Neural cell (in vitro differentiated cells): ENCODE measurements at regions not wholly inside any gene's neighbourhood (a gene's known extent, or its start where the extent isn't known, plus 50 kb on each side); places are given as distances from the start of the nearest gene placed in this dataset.

Source experiments
- EP300 ChIP-seq: fragments of 450-650 bp; conservative IDR thresholded peaks from 2 replicates; pipeline ENCODE4 v1.6.1; 2014; ENCODE audit warnings: antibody characterized with exemption, mild to moderate bottlenecking, moderate library complexity; ENCODE audit not compliant: poor library complexity, severe bottlenecking
- EZH2 ChIP-seq: fragments of 200-600, 300-800 bp; shearing (Covaris generic), sonication (generic); IDR thresholded peaks from 2 replicates; pipeline ENCODE4 v1.6.1; 2014; ENCODE audit warnings: antibody characterized with exemption, low read length, borderline replicate concordance, mild to moderate bottlenecking; ENCODE audit not compliant: insufficient read depth, poor library complexity, severe bottlenecking
- POLR2AphosphoS5 ChIP-seq: IDR thresholded peaks from 2 replicates; pipeline ENCODE4 v1.6.1; 2012
- RAD21 ChIP-seq: fragments of 450-650 bp; conservative IDR thresholded peaks from 2 replicates; pipeline ENCODE4 v1.6.1; 2014; ENCODE audit warnings: antibody characterized with exemption, mild to moderate bottlenecking, moderate library complexity
- SMC3 ChIP-seq: fragments of 450-650 bp; conservative IDR thresholded peaks from 2 replicates; pipeline ENCODE4 v1.6.1; 2014; ENCODE audit warnings: antibody characterized with exemption, mild to moderate bottlenecking, moderate library complexity; ENCODE audit not compliant: poor library complexity
- TAF1 ChIP-seq: IDR thresholded peaks from 2 replicates; pipeline ENCODE4 v1.6.1; 2012; ENCODE audit warnings: low read depth
- TF ChIP-seq, protein P1 (sequence below): fragments of 450-650 bp; IDR thresholded peaks from 2 replicates; pipeline ENCODE4 v1.5.1; 2014; ENCODE audit warnings: antibody characterized with exemption, mild to moderate bottlenecking, moderate library complexity; ENCODE audit not compliant: poor library complexity, severe bottlenecking
- TF ChIP-seq, protein P2 (sequence below): IDR thresholded peaks from 2 replicates; pipeline ENCODE4 v1.6.1; 2012; ENCODE audit warnings: borderline replicate concordance

DNA sequence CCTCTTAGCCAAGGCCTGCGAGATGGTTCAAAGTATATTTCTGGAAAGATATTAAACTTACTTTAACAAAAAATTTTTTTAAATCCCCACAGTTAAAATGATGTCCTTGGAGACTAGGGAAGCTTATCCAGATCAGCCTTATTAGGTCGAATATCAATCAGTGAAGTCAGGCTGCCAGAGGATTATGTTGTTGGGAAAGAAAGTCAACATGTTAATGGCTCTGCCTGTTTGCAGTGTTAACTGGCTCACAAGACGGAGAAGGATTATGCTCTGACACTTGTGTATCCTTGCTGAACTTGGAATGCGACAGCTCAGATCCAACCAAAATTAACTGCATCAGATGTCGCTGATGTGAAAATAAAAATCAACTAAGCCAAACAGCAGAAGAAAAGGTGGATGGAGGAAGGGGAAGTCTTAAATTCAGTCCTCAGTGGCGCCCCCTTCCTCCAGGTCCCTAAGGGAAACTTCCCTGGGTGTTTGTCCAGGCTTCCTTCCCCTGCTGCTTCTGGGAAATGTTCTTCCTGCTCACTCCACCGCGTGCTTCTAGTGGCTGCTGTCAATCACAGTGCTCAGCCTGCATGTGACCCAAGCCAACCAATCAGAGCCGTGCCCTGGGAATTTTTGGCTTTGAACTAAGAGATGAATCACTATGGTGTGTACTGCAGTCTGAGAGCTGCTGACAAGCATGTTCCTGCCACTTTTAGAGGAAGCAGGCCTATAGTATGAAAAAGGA lies 690.4 kb upstream of the NRP1 start:
- TF ChIP-seq, protein P1, sequence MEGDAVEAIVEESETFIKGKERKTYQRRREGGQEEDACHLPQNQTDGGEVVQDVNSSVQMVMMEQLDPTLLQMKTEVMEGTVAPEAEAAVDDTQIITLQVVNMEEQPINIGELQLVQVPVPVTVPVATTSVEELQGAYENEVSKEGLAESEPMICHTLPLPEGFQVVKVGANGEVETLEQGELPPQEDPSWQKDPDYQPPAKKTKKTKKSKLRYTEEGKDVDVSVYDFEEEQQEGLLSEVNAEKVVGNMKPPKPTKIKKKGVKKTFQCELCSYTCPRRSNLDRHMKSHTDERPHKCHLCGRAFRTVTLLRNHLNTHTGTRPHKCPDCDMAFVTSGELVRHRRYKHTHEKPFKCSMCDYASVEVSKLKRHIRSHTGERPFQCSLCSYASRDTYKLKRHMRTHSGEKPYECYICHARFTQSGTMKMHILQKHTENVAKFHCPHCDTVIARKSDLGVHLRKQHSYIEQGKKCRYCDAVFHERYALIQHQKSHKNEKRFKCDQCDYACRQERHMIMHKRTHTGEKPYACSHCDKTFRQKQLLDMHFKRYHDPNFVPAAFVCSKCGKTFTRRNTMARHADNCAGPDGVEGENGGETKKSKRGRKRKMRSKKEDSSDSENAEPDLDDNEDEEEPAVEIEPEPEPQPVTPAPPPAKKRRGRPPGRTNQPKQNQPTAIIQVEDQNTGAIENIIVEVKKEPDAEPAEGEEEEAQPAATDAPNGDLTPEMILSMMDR: peak; percentile 9
- TF ChIP-seq TAF1: no peak
- no peak for TF ChIP-seq EZH2
- no peak for TF ChIP-seq RAD21
- no peak for TF ChIP-seq EP300
- TF ChIP-seq SMC3: no peak
- TF ChIP-seq, protein P2, sequence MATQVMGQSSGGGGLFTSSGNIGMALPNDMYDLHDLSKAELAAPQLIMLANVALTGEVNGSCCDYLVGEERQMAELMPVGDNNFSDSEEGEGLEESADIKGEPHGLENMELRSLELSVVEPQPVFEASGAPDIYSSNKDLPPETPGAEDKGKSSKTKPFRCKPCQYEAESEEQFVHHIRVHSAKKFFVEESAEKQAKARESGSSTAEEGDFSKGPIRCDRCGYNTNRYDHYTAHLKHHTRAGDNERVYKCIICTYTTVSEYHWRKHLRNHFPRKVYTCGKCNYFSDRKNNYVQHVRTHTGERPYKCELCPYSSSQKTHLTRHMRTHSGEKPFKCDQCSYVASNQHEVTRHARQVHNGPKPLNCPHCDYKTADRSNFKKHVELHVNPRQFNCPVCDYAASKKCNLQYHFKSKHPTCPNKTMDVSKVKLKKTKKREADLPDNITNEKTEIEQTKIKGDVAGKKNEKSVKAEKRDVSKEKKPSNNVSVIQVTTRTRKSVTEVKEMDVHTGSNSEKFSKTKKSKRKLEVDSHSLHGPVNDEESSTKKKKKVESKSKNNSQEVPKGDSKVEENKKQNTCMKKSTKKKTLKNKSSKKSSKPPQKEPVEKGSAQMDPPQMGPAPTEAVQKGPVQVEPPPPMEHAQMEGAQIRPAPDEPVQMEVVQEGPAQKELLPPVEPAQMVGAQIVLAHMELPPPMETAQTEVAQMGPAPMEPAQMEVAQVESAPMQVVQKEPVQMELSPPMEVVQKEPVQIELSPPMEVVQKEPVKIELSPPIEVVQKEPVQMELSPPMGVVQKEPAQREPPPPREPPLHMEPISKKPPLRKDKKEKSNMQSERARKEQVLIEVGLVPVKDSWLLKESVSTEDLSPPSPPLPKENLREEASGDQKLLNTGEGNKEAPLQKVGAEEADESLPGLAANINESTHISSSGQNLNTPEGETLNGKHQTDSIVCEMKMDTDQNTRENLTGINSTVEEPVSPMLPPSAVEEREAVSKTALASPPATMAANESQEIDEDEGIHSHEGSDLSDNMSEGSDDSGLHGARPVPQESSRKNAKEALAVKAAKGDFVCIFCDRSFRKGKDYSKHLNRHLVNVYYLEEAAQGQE: no peak
- no peak for TF ChIP-seq POLR2AphosphoS5
